ENCODE measurements at regions not wholly inside any gene's neighbourhood (a gene's known extent, or its start where the extent isn't known, plus 50 kb on each side); places are given as distances from the start of the nearest gene placed in this dataset.

DNA sequence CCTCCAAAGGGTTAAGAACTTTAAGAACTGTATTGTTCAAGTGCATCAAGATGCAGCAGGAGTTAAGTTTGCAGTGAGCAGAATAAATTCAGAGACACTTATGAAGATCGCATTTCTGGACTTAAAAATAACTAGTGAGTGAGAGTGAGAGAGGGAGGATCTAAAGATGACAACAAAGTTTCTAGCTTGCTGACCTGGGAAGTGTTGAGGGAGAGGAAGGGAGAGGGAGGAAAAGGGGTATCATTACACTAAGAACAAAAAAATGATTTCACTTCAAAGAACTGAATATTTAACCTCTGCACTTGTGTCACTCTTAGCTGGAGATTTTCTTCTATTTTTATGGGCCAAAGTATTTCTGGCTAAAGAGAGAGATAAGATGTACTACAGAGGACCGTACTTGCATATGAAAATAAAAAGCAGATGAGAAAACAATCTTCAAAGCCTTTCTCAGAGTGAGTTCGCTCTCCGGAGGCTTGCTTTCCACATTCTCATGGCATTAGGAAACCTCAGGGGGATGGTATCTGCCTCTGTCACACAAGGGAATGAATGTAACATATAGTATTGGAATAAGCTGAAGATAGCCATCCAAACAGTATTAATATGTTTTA is 91.4 kb upstream of the TJP1 start:
- no peaks in the 10 kb centered on the region for H3K27me3 ChIP-seq (ENCODE audit: control insufficient read depth in 1 of 2, insufficient read depth in 2 of 2, low read length in 2 of 2)
- no peak overlapping the region for H3K9ac ChIP-seq (ENCODE audit: low read length)
- no peaks in the 10 kb centered on the region for H3K36me3 ChIP-seq (ENCODE audit: insufficient read depth, low read length)
- H3K4me3 ChIP-seq (ENCODE audit: low read depth in 1 of 2, low read length in 2 of 2), result no peak overlapping the region
- no peak overlapping the region for H3K27ac ChIP-seq (ENCODE audit: low read depth, low read length)
- H3K4me1 ChIP-seq (ENCODE audit: insufficient read depth, low read length), result peaks cover 40% of the 10 kb centered on the region
- no peaks in the 10 kb centered on the region for H3K9me3 ChIP-seq (ENCODE audit: low read length)

GRCh38 chr15:29911705-29912104 is 89.4 kb upstream of the TJP1 start:
- no peak overlapping the region for H3K9ac ChIP-seq (ENCODE audit: low read length)
- H3K4me1 ChIP-seq (ENCODE audit: insufficient read depth, low read length), result peaks cover 36% of the 10 kb centered on the region
- no peak overlapping the region for H3K27ac ChIP-seq (ENCODE audit: low read depth, low read length)
- no peak overlapping the region for H3K4me3 ChIP-seq (ENCODE audit: low read depth in 1 of 2, low read length in 2 of 2)
- no peaks in the 10 kb centered on the region for H3K9me3 ChIP-seq (ENCODE audit: low read length)
- no peaks in the 10 kb centered on the region for H3K36me3 ChIP-seq (ENCODE audit: insufficient read depth, low read length)
- H3K27me3 ChIP-seq (ENCODE audit: control insufficient read depth in 1 of 2, insufficient read depth in 2 of 2, low read length in 2 of 2), result no peaks in the 10 kb centered on the region

- no peaks in the 10 kb centered on the region for H3K27me3 ChIP-seq (ENCODE audit: control insufficient read depth in 1 of 2, insufficient read depth in 2 of 2, low read length in 2 of 2)
- H3K4me3 ChIP-seq (ENCODE audit: low read depth in 1 of 2, low read length in 2 of 2), result no peak overlapping the region
- no peak overlapping the region for H3K27ac ChIP-seq (ENCODE audit: low read depth, low read length)
- no peaks in the 10 kb centered on the region for H3K9me3 ChIP-seq (ENCODE audit: low read length)
- H3K4me1 ChIP-seq (ENCODE audit: insufficient read depth, low read length), result peaks cover 36% of the 10 kb centered on the region
- no peaks in the 10 kb centered on the region for H3K36me3 ChIP-seq (ENCODE audit: insufficient read depth, low read length)
- H3K9ac ChIP-seq (ENCODE audit: low read length), result no peak overlapping the region
Observed at GRCh38 chr15:29910068-29910467, 87.8 kb upstream of the TJP1 start.

DNA sequence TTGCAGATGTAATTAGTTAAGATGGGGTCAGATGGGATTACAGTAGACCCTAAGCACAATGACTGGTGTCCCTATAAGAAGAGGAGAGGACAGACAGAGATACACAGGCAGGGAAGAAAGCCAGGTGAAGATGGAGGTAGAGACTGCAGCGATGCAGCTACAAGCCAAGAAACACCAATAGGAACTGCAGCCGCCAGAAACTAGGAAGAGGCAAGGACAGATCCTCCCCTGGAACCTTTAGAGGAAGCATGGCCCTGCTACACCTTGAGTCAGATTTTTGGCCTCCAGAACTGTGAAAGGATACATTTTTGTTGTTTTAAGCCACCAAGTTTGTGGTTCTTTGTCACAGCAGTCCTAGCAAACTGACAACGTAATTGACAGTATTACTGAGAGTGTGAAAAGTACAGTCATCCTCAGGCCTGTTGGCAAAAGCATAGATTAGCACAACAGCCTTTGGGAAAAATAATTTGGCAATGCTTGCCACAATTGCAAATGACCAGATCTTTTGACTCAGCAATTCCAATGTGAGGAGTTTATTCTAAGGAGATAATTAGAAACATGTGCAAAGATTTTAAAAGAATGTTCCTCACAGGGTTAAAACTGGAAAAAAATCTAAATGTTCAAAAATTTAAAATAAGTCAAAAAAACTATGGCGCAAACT is 82.6 kb upstream of the TJP1 start:
- Histone ChIP-seq H3K4me3 (ENCODE audit: low read depth in 1 of 2, low read length in 2 of 2) (no peak overlapping the region), H3K4me1 (ENCODE audit: insufficient read depth, low read length) (peaks cover 6% of the 10 kb centered on the region), H3K36me3 (ENCODE audit: insufficient read depth, low read length) (no peaks in the 10 kb centered on the region), H3K27me3 (ENCODE audit: control insufficient read depth in 1 of 2, insufficient read depth in 2 of 2, low read length in 2 of 2) (no peaks in the 10 kb centered on the region), H3K9me3 (ENCODE audit: low read length) (no peaks in the 10 kb centered on the region), H3K27ac (ENCODE audit: low read depth, low read length) (no peak overlapping the region), H3K9ac (ENCODE audit: low read length) (no peak overlapping the region)

DNA sequence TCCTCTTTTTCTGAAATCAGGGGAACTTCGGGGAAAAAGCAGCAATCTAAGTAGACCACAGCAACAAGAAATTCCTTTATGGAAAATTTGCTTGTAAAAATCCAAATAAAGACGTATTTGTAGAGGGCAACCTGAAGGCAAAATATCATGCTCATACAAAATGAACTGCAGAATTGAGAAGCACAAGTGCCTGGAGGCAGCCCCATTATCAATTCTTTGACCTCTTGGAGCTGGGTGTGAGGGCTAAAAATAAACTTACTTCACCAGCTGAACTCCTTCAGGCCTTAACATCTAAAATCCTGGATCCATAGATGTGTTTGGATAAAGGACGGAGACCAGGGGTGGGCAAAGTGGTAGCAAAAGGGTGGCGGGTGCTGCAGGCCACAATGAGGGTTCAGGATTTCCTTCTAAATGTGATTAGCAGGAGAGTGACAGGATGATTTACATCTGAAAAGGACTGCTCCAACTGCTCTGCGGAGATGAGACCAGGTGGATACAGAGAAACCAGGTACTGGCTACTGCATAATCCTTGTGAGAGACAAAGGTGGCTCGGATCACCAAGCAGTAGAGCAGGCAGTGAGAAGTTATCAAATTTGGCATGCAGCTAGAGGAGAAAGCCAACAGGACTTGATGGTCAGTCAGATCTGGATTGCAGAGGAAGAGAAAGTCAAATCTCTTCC is 81.7 kb upstream of the TJP1 start:
- Histone ChIP-seq H3K9me3 (ENCODE audit: low read length) (no peaks in the 10 kb centered on the region), H3K9ac (ENCODE audit: low read length) (no peak overlapping the region), H3K4me3 (ENCODE audit: low read depth in 1 of 2, low read length in 2 of 2) (no peak overlapping the region), H3K27me3 (ENCODE audit: control insufficient read depth in 1 of 2, insufficient read depth in 2 of 2, low read length in 2 of 2) (no peaks in the 10 kb centered on the region), H3K4me1 (ENCODE audit: insufficient read depth, low read length) (no peaks in the 10 kb centered on the region), H3K27ac (ENCODE audit: low read depth, low read length) (no peak overlapping the region), H3K36me3 (ENCODE audit: insufficient read depth, low read length) (no peaks in the 10 kb centered on the region)

DNA sequence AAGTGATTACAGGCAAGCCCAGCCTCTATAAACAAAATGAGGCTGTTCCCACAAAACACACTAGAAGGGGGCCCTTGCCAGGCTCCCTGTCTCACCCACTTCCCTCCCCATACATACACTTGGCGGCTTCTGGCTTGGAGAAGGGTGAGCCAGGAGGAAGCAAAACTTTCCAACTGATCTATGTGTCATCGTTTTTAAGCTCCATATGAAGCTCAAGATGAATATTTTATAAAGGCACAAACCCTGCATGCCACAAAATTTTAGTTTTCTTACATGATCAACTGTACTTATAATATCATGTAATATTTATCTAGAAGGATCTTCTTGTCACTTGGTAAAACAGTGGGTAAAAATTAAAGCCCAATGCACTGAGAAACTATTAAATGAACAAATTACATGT is 80.8 kb upstream of the TJP1 start:
- Histone ChIP-seq H3K27ac (ENCODE audit: low read depth, low read length) (no peak overlapping the region), H3K4me1 (ENCODE audit: insufficient read depth, low read length) (no peaks in the 10 kb centered on the region)

DNA sequence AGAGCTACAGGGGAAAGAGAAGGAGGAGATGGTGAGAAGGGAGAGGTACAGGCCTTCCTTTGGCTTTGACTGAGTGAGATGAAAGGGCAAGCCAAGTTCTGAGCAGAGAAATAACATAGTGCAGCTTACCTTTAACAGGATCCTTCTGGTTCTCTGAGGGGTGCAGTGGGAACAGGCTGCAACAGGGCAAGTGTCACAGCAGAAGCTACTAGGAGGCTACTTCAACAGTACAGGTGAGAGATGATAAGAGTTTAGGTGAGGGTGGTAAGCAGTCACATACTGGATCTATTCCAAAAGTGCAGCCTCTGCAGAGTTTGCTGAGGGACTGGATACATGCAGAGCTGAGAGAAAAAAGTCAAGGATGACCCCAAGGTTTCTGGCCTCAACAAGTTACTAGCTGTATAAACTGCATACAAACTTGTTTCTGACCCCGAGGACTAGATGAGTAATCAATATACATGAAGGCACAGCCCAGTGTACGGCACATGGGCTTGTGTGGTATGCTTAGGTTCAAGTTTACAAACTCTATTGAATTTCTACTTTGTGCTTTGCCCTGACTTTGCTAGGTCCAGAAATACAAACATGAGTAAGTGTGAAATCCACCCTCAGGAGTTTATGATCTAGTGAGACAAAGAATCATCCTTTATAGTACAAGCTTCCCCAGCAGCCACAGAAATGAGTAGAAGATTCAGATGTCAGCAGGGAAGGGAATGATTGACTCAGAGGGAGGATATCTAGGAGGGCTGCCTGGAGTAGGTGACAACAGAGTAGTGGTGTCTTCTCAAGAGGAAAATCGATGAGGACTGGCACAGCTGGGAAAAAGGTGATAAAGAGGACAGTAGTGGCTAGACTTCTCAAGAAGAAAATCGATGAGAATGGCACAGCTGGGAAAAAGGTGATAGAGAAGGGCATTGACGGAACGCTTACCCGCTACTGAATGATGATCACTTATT is 78.2 kb upstream of the TJP1 start:
- H3K27ac ChIP-seq (ENCODE audit: low read depth, low read length), result no peak overlapping the region
- H3K4me1 ChIP-seq (ENCODE audit: insufficient read depth, low read length), result no peaks in the 10 kb centered on the region
- H3K9me3 ChIP-seq (ENCODE audit: low read length), result no peaks in the 10 kb centered on the region
- no peaks in the 10 kb centered on the region for H3K36me3 ChIP-seq (ENCODE audit: insufficient read depth, low read length)
- no peak overlapping the region for H3K9ac ChIP-seq (ENCODE audit: low read length)
- H3K4me3 ChIP-seq (ENCODE audit: low read depth in 1 of 2, low read length in 2 of 2), result no peak overlapping the region
- no peaks in the 10 kb centered on the region for H3K27me3 ChIP-seq (ENCODE audit: control insufficient read depth in 1 of 2, insufficient read depth in 2 of 2, low read length in 2 of 2)

More for the DNA sequence above, 80.8 kb upstream of the TJP1 start:
- Histone ChIP-seq H3K4me3 (ENCODE audit: low read depth in 1 of 2, low read length in 2 of 2) (no peak overlapping the region), H3K27me3 (ENCODE audit: control insufficient read depth in 1 of 2, insufficient read depth in 2 of 2, low read length in 2 of 2) (no peaks in the 10 kb centered on the region), H3K9ac (ENCODE audit: low read length) (no peak overlapping the region), H3K36me3 (ENCODE audit: insufficient read depth, low read length) (no peaks in the 10 kb centered on the region), H3K9me3 (ENCODE audit: low read length) (no peaks in the 10 kb centered on the region)

GRCh38 chr15:29896062-29896461 is 73.8 kb upstream of the TJP1 start:
- no peaks in the 10 kb centered on the region for H3K9me3 ChIP-seq (ENCODE audit: low read length)
- H3K27me3 ChIP-seq (ENCODE audit: control insufficient read depth in 1 of 2, insufficient read depth in 2 of 2, low read length in 2 of 2), result no peaks in the 10 kb centered on the region
- no peaks in the 10 kb centered on the region for H3K4me1 ChIP-seq (ENCODE audit: insufficient read depth, low read length)
- H3K27ac ChIP-seq (ENCODE audit: low read depth, low read length), result no peak overlapping the region
- H3K4me3 ChIP-seq (ENCODE audit: low read depth in 1 of 2, low read length in 2 of 2), result no peak overlapping the region
- no peak overlapping the region for H3K9ac ChIP-seq (ENCODE audit: low read length)
- H3K36me3 ChIP-seq (ENCODE audit: insufficient read depth, low read length), result no peaks in the 10 kb centered on the region

- peaks cover 9% of the 10 kb centered on the region for H3K4me1 ChIP-seq (ENCODE audit: insufficient read depth, low read length)
- no peaks in the 10 kb centered on the region for H3K9me3 ChIP-seq (ENCODE audit: low read length)
- no peak overlapping the region for H3K9ac ChIP-seq (ENCODE audit: low read length)
- no peaks in the 10 kb centered on the region for H3K27me3 ChIP-seq (ENCODE audit: control insufficient read depth in 1 of 2, insufficient read depth in 2 of 2, low read length in 2 of 2)
- H3K36me3 ChIP-seq (ENCODE audit: insufficient read depth, low read length), result no peaks in the 10 kb centered on the region
- no peak overlapping the region for H3K27ac ChIP-seq (ENCODE audit: low read depth, low read length)
- H3K4me3 ChIP-seq (ENCODE audit: low read depth in 1 of 2, low read length in 2 of 2), result no peak overlapping the region
Observed at GRCh38 chr15:29891096-29891457, 68.8 kb upstream of the TJP1 start.

DNA sequence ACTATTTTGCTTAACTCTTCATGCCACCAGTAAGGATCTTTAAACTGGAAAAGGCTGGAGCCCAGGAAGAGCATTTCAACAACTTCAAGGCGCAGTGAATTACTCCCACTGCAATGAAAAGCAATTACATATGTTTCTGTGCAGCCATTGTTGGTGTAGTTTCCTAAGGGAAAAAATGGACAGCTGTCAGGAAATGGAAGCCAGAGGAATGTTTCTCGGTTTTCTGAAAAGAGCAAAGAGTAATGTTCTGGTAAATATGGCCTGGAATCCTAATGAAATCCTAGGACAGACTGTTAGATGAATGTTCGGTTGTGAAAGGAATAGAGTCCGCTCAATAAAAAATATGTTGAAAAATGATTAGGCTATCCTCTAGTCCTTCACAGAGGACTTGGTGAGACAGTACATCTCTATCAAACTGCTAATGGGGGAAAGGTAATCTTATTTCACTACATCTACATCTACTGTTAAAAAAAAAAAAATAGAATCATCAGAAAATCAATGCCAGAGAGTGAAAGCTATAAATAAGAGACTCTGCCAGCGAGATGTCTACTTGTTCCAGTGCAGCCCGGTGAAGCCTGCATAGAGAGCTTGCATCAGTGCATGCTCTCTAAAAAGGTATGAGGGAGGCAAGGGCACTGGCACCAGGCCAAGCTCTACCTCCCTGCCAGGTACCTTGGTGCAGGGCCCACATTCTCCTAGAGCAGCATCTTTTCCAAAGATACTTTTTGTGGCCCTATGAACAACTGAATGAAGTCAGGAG is 68.2 kb upstream of the TJP1 start:
- H3K4me3 ChIP-seq (ENCODE audit: low read depth in 1 of 2, low read length in 2 of 2), result no peak overlapping the region

More for the DNA sequence above, 68.2 kb upstream of the TJP1 start:
- H3K4me1 ChIP-seq (ENCODE audit: insufficient read depth, low read length), result peaks cover 12% of the 10 kb centered on the region
- H3K27ac ChIP-seq (ENCODE audit: low read depth, low read length), result no peak overlapping the region
- no peaks in the 10 kb centered on the region for H3K9me3 ChIP-seq (ENCODE audit: low read length)
- no peak overlapping the region for H3K9ac ChIP-seq (ENCODE audit: low read length)
- no peaks in the 10 kb centered on the region for H3K36me3 ChIP-seq (ENCODE audit: insufficient read depth, low read length)
- H3K27me3 ChIP-seq (ENCODE audit: control insufficient read depth in 1 of 2, insufficient read depth in 2 of 2, low read length in 2 of 2), result no peaks in the 10 kb centered on the region
